Kidney (tissue), 13 donors: ENCODE measurements at regions not wholly inside any gene's neighbourhood (a gene's known extent, or its start where the extent isn't known, plus 50 kb on each side); places are given as distances from the start of the nearest gene placed in this dataset.

Source experiments
- DNase-seq, 5 donors: peaks; one replicate each; pipeline ENCODE4 v3.0.0-alpha.2; 2013 to 2020
- FAIRE-seq: peaks from 2 replicates; lab custom pipeline; 2012; peaks lifted over from hg19 to GRCh38; lab: Jason Lieb, UNC
- H3K27ac ChIP-seq, 2 donors: one replicate each; pipeline ENCODE4 v1.7.0; 2013; ENCODE audit warnings: low read depth in 2 of 2, low read length in 2 of 2, inconsistent platforms in 1 of 2
- H3K27me3 ChIP-seq: one replicate; pipeline ENCODE4 v1.7.1; 2013; ENCODE audit warnings: low read length, inconsistent platforms; ENCODE audit not compliant: control insufficient read depth, insufficient read depth
- H3K36me3 ChIP-seq, 3 donors: one replicate each; pipeline versions ENCODE4 v1.7.0 to v1.7.1; 2013; ENCODE audit warnings: low read length in 3 of 3, control low read depth in 1 of 3, inconsistent platforms in 1 of 3; ENCODE audit not compliant: insufficient read depth in 3 of 3, control insufficient read depth in 2 of 3
- H3K4me1 ChIP-seq, 3 donors: one replicate each; pipeline versions ENCODE4 v1.7.0 to v1.7.1; 2013; ENCODE audit warnings: low read length in 3 of 3, inconsistent platforms in 1 of 3, low read depth in 1 of 3; ENCODE audit not compliant: control insufficient read depth in 2 of 3, insufficient read depth in 2 of 3
- H3K4me3 ChIP-seq, 3 donors: one replicate each; pipeline versions ENCODE4 v1.7.0 to v1.8.1; 2013; ENCODE audit warnings: low read length in 3 of 3, control low read depth in 1 of 3, inconsistent platforms in 1 of 3
- H3K9ac ChIP-seq, 3 donors: one replicate each; pipeline versions ENCODE4 v1.7.0 to v1.7.1; 2013; ENCODE audit warnings: low read length in 3 of 3, control low read depth in 1 of 3, inconsistent platforms in 1 of 3
- H3K9me3 ChIP-seq, 3 donors: one replicate each; pipeline versions ENCODE4 v1.7.0 to v1.7.1; 2013; ENCODE audit warnings: low read length in 3 of 3, control low read depth in 1 of 3, inconsistent platforms in 1 of 3; ENCODE audit not compliant: control insufficient read depth in 2 of 3, insufficient read depth in 1 of 3
- CTCF ChIP-seq: IDR thresholded peaks from 3 replicates; pipeline ENCODE4 v1.5.1; 2012; ENCODE audit warnings: mild to moderate bottlenecking, moderate library complexity, borderline replicate concordance; ENCODE audit not compliant: insufficient read depth; ENCODE audit errors: extremely low read depth
- intact Hi-C: fragments of 100-400 bp; cut with DNase I; formaldehyde crosslinking; loops from one replicate; pipeline ENCODE4 v1.11.1; 2022
- donor health status: control.
- donor health status: control.
- donor health status: control.
- donor health status: control.
- donor health status: control.
- donor health status: DM: yes; HTN: yes; CAD: no.
- donor health status: Normal renal cell carcinoma (clear cell type).

GRCh38 chr2:18797133-18797845 is 207.9 kb upstream of the NT5C1B start:
- H3K9me3 ChIP-seq = no peaks in the 10 kb centered on the region
- H3K27ac ChIP-seq = no peak overlapping the region
- H3K27me3 ChIP-seq = no peaks in the 10 kb centered on the region
- DNase-seq (no peak), FAIRE-seq (no peak)
- H3K36me3 ChIP-seq = no peaks in the 10 kb centered on the region
- no peaks in the 10 kb centered on the region for H3K4me1 ChIP-seq
- no peak overlapping the region for H3K4me3 ChIP-seq
- H3K9ac ChIP-seq = no peak overlapping the region
- intact Hi-C loops = no loop called here
- no peak for TF ChIP-seq CTCF

- no peak overlapping the region for H3K27ac ChIP-seq
- FAIRE-seq = no peak
- H3K9me3 ChIP-seq = no peaks in the 10 kb centered on the region
- intact Hi-C loops = no loop called here
- no peak overlapping the region for H3K9ac ChIP-seq
- no peaks in the 10 kb centered on the region for H3K36me3 ChIP-seq
- DNase-seq = peak in 2 of 5 donors; percentile 48 to 56
- no peaks in the 10 kb centered on the region for H3K27me3 ChIP-seq
- TF ChIP-seq CTCF = no peak
- H3K4me1 ChIP-seq = no peaks in the 10 kb centered on the region
- H3K4me3 ChIP-seq = no peak overlapping the region
These were observed 206.5 kb upstream of the NT5C1B start for GRCh38 chr2:18795906-18796305.

- Histone ChIP-seq H3K9ac (no peak overlapping the region), H3K36me3 (no peaks in the 10 kb centered on the region), H3K9me3 (no peaks in the 10 kb centered on the region), H3K27ac (no peak overlapping the region), H3K4me3 (no peak overlapping the region), H3K27me3 (no peaks in the 10 kb centered on the region), H3K4me1 (peaks cover 0 to 5% (median 0%) of the 10 kb centered on the region in 3 donors)
- TF ChIP-seq CTCF = no peak
- intact Hi-C loops = no loop called here
- DNase-seq (peak in 4 of 5 donors; percentile 62 to 84 (median 74)), FAIRE-seq (no peak)
These were observed 203.3 kb upstream of the NT5C1B start for GRCh38 chr2:18792684-18793083.

DNA sequence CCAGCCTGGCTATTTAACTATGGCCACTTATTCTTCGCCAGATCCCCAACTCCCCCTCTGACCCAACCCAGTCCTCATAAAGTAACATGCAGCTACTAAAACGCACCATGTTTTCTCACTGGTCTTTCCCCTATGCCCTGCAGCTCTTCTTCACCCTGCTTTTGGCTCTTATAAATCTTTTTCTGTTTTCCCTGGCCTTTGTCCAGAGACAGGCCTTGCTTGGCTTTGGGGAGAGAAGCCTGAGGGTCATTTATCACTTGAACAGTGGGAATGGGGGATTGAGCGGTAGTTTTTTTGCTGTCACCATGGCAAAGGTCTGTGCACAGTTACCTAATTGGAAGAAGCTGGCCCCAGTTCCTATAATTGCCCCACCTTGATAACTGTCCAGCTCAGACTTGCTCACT is 202.9 kb upstream of the NT5C1B start:
- no peak for FAIRE-seq
- no peak for TF ChIP-seq CTCF
- H3K27me3 ChIP-seq = no peaks in the 10 kb centered on the region
- peaks cover 0 to 5% (median 0%) of the 10 kb centered on the region in 3 donors for H3K4me1 ChIP-seq
- intact Hi-C loops = no loop called here
- H3K27ac ChIP-seq = no peak overlapping the region
- peak in 4 of 5 donors; percentile 52 to 90 (median 80) for DNase-seq
- no peaks in the 10 kb centered on the region for H3K9me3 ChIP-seq
- no peaks in the 10 kb centered on the region for H3K36me3 ChIP-seq
- H3K9ac ChIP-seq = no peak overlapping the region
- no peak overlapping the region for H3K4me3 ChIP-seq
